GM19351 (cell line): ENCODE measurements at regions not wholly inside any gene's neighbourhood (a gene's known extent, or its start where the extent isn't known, plus 50 kb on each side); places are given as distances from the start of the nearest gene placed in this dataset.

ENCODE experiments used
- ATAC-seq: cut with Tn5 transposase; IDR thresholded peaks from one replicate; pipeline ENCODE4 v1.9.1; 2021; ENCODE audit warnings: mild to moderate bottlenecking, moderate library complexity; ENCODE audit not compliant: unreplicated experiment

DNA sequence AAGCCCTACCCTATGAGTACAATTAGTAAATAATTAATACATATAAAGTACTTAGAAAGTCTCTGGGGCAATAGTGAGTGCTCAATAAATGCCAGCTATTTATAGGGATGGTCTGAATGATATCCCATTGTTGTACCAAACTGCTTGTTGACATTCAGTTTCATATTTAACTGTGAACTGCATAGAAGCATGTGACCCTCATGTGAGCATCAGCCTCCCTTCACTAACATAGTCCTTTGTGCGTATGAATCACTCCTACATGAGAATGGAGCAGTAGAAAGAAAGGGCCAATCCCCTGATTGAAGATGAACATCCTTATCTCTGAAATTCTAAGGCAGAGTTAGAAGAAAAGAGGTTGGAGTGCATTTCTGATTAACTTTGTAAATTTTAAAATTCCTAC lies 68.7 kb upstream of the ATP10A start:
- ATAC-seq = no peak

- ATAC-seq = no peak
Observed at GRCh38 chr15:25930931-25931330, 67.8 kb upstream of the ATP10A start.
